NCI-H774 (cell line): ENCODE measurements at regions not wholly inside any gene's neighbourhood (a gene's known extent, or its start where the extent isn't known, plus 50 kb on each side); places are given as distances from the start of the nearest gene placed in this dataset.
"Not testable (repeated sequence)": the region's sequence is repeated elsewhere in the genome, so short reads cannot be mapped to it uniquely, and the experiment has no call there.

Experiments used
- DNase-seq: peaks from one replicate; lab custom pipeline; 2025; lab: John Stamatoyannopoulos, UW

- no peak for DNase-seq
Observed at GRCh38 chr5:7080501-7080900, 315.4 kb upstream of the ADCY2 start.

GRCh38 chr5:7087719-7088297, 308.1 kb upstream of the ADCY2 start:
- DNase-seq: no peak

DNA sequence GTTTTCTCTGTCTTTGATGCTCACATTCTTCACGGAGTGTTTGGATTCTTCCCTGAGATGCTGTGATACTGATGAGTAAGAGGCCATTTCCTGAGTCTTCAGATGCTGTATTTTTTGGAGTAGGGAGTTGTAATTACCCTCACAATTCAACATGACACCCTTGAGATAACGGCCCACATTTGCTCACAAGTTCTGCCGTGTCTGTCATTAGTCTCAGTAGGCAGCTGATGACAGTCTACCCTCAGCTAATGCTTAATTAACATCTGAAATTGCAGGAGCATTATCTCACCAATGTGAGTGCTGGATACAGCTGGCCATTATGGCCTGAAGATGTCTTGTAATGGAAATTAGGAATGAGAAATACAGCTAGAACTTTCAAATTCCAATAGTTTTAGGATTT, 307.1 kb upstream of the ADCY2 start:
- DNase-seq: no peak

GRCh38 chr5:7094626-7095025, 301.3 kb upstream of the ADCY2 start:
- no peak for DNase-seq

GRCh38 chr5:7096294-7096693, 299.6 kb upstream of the ADCY2 start:
- no peak for DNase-seq

- DNase-seq: no peak
Observed at GRCh38 chr5:7105358-7105757, 290.6 kb upstream of the ADCY2 start.

DNA sequence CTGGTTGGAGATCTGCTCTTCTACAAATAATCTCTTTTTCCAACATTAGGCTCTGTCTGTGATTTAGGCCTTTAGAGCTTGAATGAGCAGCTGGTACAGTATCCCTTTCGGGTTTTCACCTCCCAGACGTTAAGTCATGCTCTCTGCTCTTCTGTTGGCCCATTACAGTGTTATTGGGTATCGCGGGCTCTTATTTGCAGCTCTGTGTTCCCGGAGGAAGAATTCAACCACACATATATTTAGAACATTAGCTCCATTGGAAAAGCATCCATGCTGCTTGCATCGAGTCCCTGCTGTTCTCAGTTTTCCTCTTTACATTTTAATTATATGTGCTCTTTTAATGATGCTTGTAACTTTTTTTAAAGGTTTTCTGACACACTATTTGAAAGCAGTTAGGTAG, 278.0 kb upstream of the ADCY2 start:
- no peak for DNase-seq

GRCh38 chr5:7131680-7132079, 264.3 kb upstream of the ADCY2 start:
- no peak for DNase-seq

GRCh38 chr5:7146886-7147285, 249.1 kb upstream of the ADCY2 start:
- no peak for DNase-seq

GRCh38 chr5:7157083-7157482, 238.9 kb upstream of the ADCY2 start:
- no peak for DNase-seq

- no peak for DNase-seq
Observed at GRCh38 chr5:7169240-7169878, 226.6 kb upstream of the ADCY2 start.

DNA sequence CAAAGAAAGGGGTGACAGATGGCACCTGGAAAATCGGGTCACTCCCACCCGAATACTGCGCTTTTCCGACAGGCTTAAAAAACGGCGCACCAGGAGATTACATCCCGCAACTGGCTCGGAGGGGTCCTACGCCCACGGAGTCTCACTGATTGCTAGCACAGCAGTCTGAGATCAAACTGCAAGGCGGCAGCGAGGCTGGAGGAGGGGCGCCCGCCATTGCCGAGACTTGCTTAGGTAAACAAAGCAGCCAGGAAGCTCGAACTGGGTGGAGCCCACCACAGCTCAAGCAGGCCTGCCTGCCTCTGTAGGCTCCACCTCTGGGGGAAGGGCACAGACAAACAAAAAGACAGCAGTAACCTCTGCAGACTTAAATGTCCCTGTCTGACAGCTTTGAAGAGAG, 225.2 kb upstream of the ADCY2 start:
- DNase-seq: not testable (repeated sequence)

- DNase-seq: no peak
Observed at GRCh38 chr5:7179364-7179763, 216.6 kb upstream of the ADCY2 start.

- DNase-seq: no peak
Observed at GRCh38 chr5:7181841-7182240, 214.1 kb upstream of the ADCY2 start.

GRCh38 chr5:7185742-7186141, 210.2 kb upstream of the ADCY2 start:
- no peak for DNase-seq

DNA sequence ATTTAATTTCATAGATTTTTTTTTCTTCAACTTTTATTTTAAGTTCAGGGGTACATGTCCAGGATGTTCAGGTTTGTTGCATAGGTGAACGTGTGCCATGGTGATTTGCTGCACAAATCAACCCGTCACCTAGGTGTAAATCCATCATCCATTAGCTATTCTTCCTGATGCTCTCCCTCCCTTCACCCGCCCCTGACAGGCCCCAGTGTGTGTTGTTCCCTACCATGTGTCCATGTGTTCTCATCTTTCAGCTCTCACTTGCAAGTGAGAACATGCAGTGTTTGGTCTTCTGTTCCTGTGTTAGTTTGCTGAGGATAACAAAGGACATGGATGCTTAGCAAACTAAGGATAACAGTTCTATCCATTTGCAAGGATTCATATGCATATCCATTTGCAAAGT, 209.1 kb upstream of the ADCY2 start:
- DNase-seq: no peak

DNA sequence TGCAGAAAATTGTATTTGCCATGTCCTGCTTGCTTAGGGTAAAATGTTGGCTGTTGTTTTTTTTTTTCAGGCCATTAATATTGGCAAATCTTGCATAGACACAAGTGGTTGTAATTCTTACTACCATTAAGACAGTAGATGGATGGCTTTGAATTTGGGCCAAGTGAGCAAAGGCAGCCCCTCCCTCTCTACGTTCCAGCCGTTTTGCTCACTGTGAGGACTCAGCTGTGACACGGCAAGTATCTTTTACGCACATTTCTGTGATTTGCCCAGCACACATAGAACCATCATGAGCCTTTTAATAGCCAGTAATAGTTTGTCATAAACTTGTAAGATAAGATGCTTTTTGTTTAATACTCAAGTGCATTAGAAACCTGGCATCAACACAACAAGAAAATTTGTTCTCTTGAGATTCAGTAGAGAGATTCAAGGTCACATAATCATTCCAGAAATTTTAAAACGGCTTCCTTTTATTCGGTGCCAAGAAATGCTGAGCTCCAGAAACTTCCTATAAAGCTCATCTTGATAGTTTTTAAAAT, 205.2 kb upstream of the ADCY2 start:
- no peak for DNase-seq

- DNase-seq: no peak
Observed at GRCh38 chr5:7192016-7192415, 203.9 kb upstream of the ADCY2 start.

- no peak for DNase-seq
Observed at GRCh38 chr5:7202846-7203245, 193.1 kb upstream of the ADCY2 start.

GRCh38 chr5:7207979-7208378, 188.0 kb upstream of the ADCY2 start:
- DNase-seq: no peak

- DNase-seq: peak; percentile 93
Observed at GRCh38 chr5:7208938-7209337, 187.0 kb upstream of the ADCY2 start.

GRCh38 chr5:7209658-7210057, 186.3 kb upstream of the ADCY2 start:
- peak; percentile 54 for DNase-seq

- no peak for DNase-seq
Observed at GRCh38 chr5:7210549-7210948, 185.4 kb upstream of the ADCY2 start.

GRCh38 chr5:7213525-7213924, 182.4 kb upstream of the ADCY2 start:
- DNase-seq: no peak
